CD8-positive, alpha-beta memory T cell (primary cell): ENCODE measurements at regions not wholly inside any gene's neighbourhood (a gene's known extent, or its start where the extent isn't known, plus 50 kb on each side); places are given as distances from the start of the nearest gene placed in this dataset.

Experiments used
- CTCF ChIA-PET: fragments of 350-600 bp; sonication (Branson Sonifier 250); formaldehyde crosslinking; loops from one replicate; lab custom pipeline; 2021; ENCODE audit warnings: antibody characterized with exemption; lab: Charles Lee
- POLR2A ChIA-PET: fragments of 350-600 bp; sonication (Branson Sonifier 250); formaldehyde crosslinking; loops from one replicate; lab custom pipeline; 2021; ENCODE audit warnings: antibody characterized with exemption; lab: Charles Lee
- DNase-seq, 5 donors: peaks; one replicate each; pipeline versions ENCODE4 v3.0.0 to v3.0.0-alpha.2; 2020 to 2022; ENCODE audit warnings: mixed read lengths in 1 of 5
- H3K27ac ChIP-seq: one replicate; pipeline ENCODE4 v1.7.0; 2013; ENCODE audit warnings: low read depth, mild to moderate bottlenecking, low read length, moderate library complexity
- H3K27me3 ChIP-seq: 2 replicates; pipeline ENCODE4 v1.7.0; 2013; ENCODE audit warnings: low read length, mild to moderate bottlenecking; ENCODE audit not compliant: insufficient read depth, poor library complexity, severe bottlenecking
- H3K36me3 ChIP-seq: 2 replicates; pipeline ENCODE4 v1.7.0; 2013; ENCODE audit warnings: mild to moderate bottlenecking, low read length, moderate library complexity; ENCODE audit not compliant: insufficient read depth
- H3K4me1 ChIP-seq: 2 replicates; pipeline ENCODE4 v1.7.0; 2013; ENCODE audit warnings: mild to moderate bottlenecking, low read length, moderate library complexity; ENCODE audit not compliant: insufficient read depth
- H3K4me3 ChIP-seq: 2 replicates; pipeline ENCODE4 v1.7.0; 2013; ENCODE audit warnings: mild to moderate bottlenecking, low read length
- H3K9me3 ChIP-seq: 2 replicates; pipeline ENCODE4 v1.7.0; 2013; ENCODE audit warnings: mild to moderate bottlenecking, low read length
- H3K27ac Mint-ChIP-seq, 8 donors: one replicate each; pipeline ENCODE4 v1.8.0; 2020 to 2021; ENCODE audit warnings: mixed read lengths in 8 of 8, mild to moderate bottlenecking in 6 of 8, inconsistent platforms in 3 of 8, moderate library complexity in 3 of 8
- H3K27me3 Mint-ChIP-seq, 2 donors: one replicate each; pipeline ENCODE4 v1.8.0; 2020 to 2021; ENCODE audit warnings: mixed read lengths in 2 of 2, mild to moderate bottlenecking in 1 of 2, moderate library complexity in 1 of 2
- H3K36me3 Mint-ChIP-seq, 3 donors: one replicate each; pipeline ENCODE4 v1.8.0; 2020 to 2021; ENCODE audit warnings: mixed read lengths in 3 of 3, inconsistent platforms in 1 of 3, mild to moderate bottlenecking in 1 of 3
- H3K4me1 Mint-ChIP-seq, 3 donors: one replicate each; pipeline ENCODE4 v1.8.0; 2020 to 2021; ENCODE audit warnings: mixed read lengths in 3 of 3, inconsistent platforms in 1 of 3, mild to moderate bottlenecking in 1 of 3
- H3K4me3 Mint-ChIP-seq, 7 donors: one replicate each; pipeline ENCODE4 v1.8.0; 2020 to 2021; ENCODE audit warnings: mixed read lengths in 7 of 7, mild to moderate bottlenecking in 6 of 7, moderate library complexity in 4 of 7, inconsistent platforms in 2 of 7
- H3K9me3 Mint-ChIP-seq, 5 donors: one replicate each; pipeline ENCODE4 v1.8.0; 2020 to 2022; ENCODE audit warnings: mixed read lengths in 5 of 5, mild to moderate bottlenecking in 3 of 5, moderate library complexity in 2 of 5, inconsistent platforms in 1 of 5

DNA sequence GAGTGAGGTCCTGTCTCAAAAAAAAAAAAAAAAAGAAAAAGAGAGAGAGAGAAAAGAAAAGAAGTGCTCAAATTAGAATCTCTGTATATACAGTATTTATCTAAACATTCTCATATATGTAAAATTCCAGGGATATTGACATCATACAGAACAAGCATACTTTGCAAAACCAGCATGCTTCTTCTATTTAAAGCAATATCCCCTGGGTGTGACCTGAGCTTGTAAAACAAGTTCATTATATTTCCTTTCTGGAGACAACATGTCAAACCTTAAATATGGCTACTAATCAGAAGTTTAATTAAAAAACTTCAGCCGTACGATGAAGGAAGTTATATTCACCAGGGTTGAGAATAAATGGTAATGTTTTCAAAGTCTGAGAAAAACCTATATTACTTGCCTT lies 175.8 kb upstream of the HMGA2 start:
- Mint-ChIP-seq H3K36me3 (no peaks in the 10 kb centered on the region), H3K4me1 (no peaks in the 10 kb centered on the region), H3K4me3 (no peak overlapping the region), H3K27me3 (no peaks in the 10 kb centered on the region), H3K9me3 (peaks cover 0 to 2% (median 0%) of the 10 kb centered on the region in 5 donors), H3K27ac (no peak overlapping the region)
- no peaks in the 10 kb centered on the region for H3K9me3 ChIP-seq
- CTCF ChIA-PET, result no interaction called here
- H3K27ac ChIP-seq, result no peak overlapping the region
- POLR2A ChIA-PET, result no interaction called here
- no peaks in the 10 kb centered on the region for H3K4me1 ChIP-seq
- H3K4me3 ChIP-seq, result no peak overlapping the region
- DNase-seq, result no peak
- H3K36me3 ChIP-seq, result no peaks in the 10 kb centered on the region
- no peaks in the 10 kb centered on the region for H3K27me3 ChIP-seq

DNA sequence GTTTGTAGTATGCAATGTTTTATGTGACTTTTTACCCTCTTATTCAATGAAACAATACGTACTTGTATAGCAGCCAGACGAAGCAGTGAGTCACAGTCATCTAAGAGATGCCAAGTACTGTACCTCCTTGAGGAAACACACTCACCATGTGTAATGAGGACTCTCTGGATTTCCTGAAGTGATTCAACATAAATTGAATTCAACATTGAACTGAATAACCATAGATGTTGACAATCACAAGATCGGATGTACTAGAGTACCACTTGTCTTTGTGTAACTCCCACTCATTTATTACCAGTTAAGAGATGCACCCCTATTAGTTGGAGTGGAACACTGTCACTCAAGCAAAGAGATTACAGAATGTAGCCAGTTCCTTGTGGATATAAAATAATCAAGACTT lies 175.2 kb upstream of the HMGA2 start:
- no peaks in the 10 kb centered on the region for H3K4me1 ChIP-seq
- DNase-seq, result no peak
- ChIA-PET CTCF (no interaction called here), POLR2A (no interaction called here)
- H3K27me3 ChIP-seq, result no peaks in the 10 kb centered on the region
- H3K27ac ChIP-seq, result no peak overlapping the region
- no peaks in the 10 kb centered on the region for H3K27me3 Mint-ChIP-seq
- H3K4me3 ChIP-seq, result no peak overlapping the region
- no peak overlapping the region for H3K4me3 Mint-ChIP-seq
- H3K36me3 Mint-ChIP-seq, result no peaks in the 10 kb centered on the region
- no peaks in the 10 kb centered on the region for H3K9me3 ChIP-seq
- H3K9me3 Mint-ChIP-seq, result peaks cover 0 to 2% (median 0%) of the 10 kb centered on the region in 5 donors
- H3K4me1 Mint-ChIP-seq, result no peaks in the 10 kb centered on the region
- H3K27ac Mint-ChIP-seq, result no peak overlapping the region
- H3K36me3 ChIP-seq, result no peaks in the 10 kb centered on the region

DNA sequence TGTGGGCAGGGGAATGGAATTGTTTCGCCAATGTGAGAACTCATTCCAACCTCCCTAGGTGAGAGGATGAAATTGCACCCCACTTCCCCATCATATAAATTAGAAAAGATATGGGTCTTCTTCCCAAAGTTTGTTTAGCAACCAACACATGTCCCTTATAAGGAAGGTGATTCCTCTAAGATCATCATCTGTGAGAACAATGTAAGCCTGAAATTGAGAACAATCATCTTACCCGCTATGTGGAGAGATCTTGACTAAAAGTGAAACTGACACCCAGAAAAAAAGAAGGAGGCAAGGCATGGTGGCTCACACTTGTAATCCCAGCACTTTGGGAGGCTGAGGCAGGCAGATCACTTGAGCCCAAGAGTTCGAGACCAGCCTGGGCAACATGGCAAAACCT lies 173.2 kb upstream of the HMGA2 start:
- H3K36me3 Mint-ChIP-seq, result no peaks in the 10 kb centered on the region
- Histone ChIP-seq H3K36me3 (no peaks in the 10 kb centered on the region), H3K4me3 (no peak overlapping the region), H3K9me3 (no peaks in the 10 kb centered on the region), H3K27ac (no peak overlapping the region), H3K27me3 (no peaks in the 10 kb centered on the region), H3K4me1 (no peaks in the 10 kb centered on the region)
- H3K4me1 Mint-ChIP-seq, result no peaks in the 10 kb centered on the region
- no peak overlapping the region for H3K27ac Mint-ChIP-seq
- no peak overlapping the region for H3K4me3 Mint-ChIP-seq
- H3K9me3 Mint-ChIP-seq, result peaks cover 0 to 2% (median 0%) of the 10 kb centered on the region in 5 donors
- CTCF ChIA-PET, result no interaction called here
- POLR2A ChIA-PET, result no interaction called here
- DNase-seq, result no peak
- no peaks in the 10 kb centered on the region for H3K27me3 Mint-ChIP-seq

DNA sequence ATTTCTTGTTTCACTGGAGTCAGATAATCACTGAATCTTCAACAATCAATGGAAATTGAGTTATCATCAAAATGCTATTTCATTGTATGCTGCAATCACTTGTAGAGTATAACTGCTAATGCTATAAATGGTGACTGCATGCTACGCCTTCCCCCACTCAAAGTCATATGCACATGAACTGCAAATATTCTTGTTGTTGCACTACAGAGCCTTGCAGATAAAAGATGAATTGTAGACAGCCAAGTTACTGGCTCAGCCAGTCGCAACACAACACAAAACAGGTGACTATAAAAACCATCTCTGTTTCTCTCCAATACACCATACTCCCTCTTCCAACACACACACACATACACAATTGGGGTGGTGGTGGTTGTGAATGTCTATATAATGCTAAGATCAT lies 171.0 kb upstream of the HMGA2 start:
- no peak overlapping the region for H3K4me3 Mint-ChIP-seq
- H3K27ac Mint-ChIP-seq, result no peak overlapping the region
- Histone ChIP-seq H3K4me3 (no peak overlapping the region), H3K9me3 (no peaks in the 10 kb centered on the region), H3K27me3 (no peaks in the 10 kb centered on the region), H3K27ac (no peak overlapping the region), H3K36me3 (no peaks in the 10 kb centered on the region), H3K4me1 (no peaks in the 10 kb centered on the region)
- H3K4me1 Mint-ChIP-seq, result no peaks in the 10 kb centered on the region
- DNase-seq, result no peak
- peaks cover 0 to 2% (median 0%) of the 10 kb centered on the region in 5 donors for H3K9me3 Mint-ChIP-seq
- no peaks in the 10 kb centered on the region for H3K36me3 Mint-ChIP-seq
- POLR2A ChIA-PET, result no interaction called here
- CTCF ChIA-PET, result no interaction called here
- peaks cover 0 to under 1% of the 10 kb centered on the region in 2 donors for H3K27me3 Mint-ChIP-seq

DNA sequence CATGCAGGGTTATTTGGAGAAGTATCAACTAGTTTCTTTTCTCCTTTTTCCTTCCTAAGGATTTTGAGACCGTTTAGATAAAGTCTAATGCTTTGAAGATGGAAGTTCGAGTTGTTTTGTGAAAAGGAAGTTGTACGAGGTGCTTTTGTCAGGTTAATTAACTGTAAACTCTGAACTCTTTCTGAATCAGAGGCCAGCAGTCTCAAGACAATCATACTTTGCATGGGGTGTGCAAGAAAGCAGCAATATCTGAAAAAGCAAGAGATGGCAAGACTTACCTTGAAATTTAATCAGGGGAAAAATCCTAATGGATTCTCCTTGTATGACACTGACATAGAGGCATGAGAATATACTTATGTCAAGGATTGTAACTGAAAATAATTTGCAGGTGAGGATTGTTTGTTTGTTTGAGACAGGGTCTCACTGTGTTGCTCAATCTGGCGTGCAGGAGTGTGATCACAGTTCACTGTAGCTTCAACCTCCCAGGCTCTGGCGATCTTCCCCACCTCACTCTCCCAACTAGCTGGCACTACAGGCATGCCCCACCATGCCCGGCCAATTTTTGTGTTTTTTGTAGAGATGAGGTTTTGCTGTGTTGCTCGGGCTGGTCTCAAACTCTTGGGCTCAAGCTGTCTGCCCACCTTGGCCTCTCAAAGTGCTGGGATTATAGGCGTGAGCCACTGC lies 170.2 kb upstream of the HMGA2 start:
- CTCF ChIA-PET, result no interaction called here
- Mint-ChIP-seq H3K9me3 (peaks cover 0 to 2% (median 0%) of the 10 kb centered on the region in 5 donors), H3K36me3 (no peaks in the 10 kb centered on the region), H3K4me3 (no peak overlapping the region), H3K4me1 (no peaks in the 10 kb centered on the region), H3K27ac (no peak overlapping the region), H3K27me3 (peaks cover 0 to 4% of the 10 kb centered on the region in 2 donors)
- no peaks in the 10 kb centered on the region for H3K36me3 ChIP-seq
- no peak overlapping the region for H3K4me3 ChIP-seq
- no peaks in the 10 kb centered on the region for H3K9me3 ChIP-seq
- DNase-seq, result no peak
- no peak overlapping the region for H3K27ac ChIP-seq
- H3K27me3 ChIP-seq, result no peaks in the 10 kb centered on the region
- no peaks in the 10 kb centered on the region for H3K4me1 ChIP-seq
- POLR2A ChIA-PET, result no interaction called here

DNA sequence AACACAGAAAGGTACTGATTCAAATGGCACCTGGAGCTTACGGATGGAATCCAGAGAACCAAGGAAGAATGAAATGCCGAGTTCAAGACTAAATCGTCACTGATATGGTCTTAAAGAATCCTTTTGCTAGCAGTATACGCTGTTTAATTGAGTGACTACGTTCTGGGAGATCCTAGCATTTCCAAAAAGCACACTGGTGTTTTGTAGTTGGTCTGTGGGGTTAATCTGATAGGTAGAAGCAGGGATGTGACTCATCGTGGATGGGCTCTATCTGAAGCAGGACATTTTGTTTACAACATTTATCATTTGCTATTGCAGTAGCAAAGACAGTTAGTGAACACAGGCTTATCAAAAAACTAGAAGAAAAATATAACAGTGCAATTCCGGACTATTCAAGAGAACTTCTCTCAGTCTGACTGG lies 169.2 kb upstream of the HMGA2 start:
- Histone ChIP-seq H3K27me3 (no peaks in the 10 kb centered on the region), H3K4me3 (no peak overlapping the region), H3K27ac (no peak overlapping the region), H3K36me3 (no peaks in the 10 kb centered on the region), H3K9me3 (no peaks in the 10 kb centered on the region), H3K4me1 (no peaks in the 10 kb centered on the region)
- Mint-ChIP-seq H3K36me3 (no peaks in the 10 kb centered on the region), H3K4me3 (no peak overlapping the region), H3K27me3 (peaks cover 3 to 4% of the 10 kb centered on the region in 2 donors), H3K4me1 (no peaks in the 10 kb centered on the region), H3K27ac (no peak overlapping the region), H3K9me3 (peaks cover 0 to 2% (median 0%) of the 10 kb centered on the region in 5 donors)
- POLR2A ChIA-PET, result no interaction called here
- CTCF ChIA-PET, result no interaction called here
- no peak for DNase-seq

DNA sequence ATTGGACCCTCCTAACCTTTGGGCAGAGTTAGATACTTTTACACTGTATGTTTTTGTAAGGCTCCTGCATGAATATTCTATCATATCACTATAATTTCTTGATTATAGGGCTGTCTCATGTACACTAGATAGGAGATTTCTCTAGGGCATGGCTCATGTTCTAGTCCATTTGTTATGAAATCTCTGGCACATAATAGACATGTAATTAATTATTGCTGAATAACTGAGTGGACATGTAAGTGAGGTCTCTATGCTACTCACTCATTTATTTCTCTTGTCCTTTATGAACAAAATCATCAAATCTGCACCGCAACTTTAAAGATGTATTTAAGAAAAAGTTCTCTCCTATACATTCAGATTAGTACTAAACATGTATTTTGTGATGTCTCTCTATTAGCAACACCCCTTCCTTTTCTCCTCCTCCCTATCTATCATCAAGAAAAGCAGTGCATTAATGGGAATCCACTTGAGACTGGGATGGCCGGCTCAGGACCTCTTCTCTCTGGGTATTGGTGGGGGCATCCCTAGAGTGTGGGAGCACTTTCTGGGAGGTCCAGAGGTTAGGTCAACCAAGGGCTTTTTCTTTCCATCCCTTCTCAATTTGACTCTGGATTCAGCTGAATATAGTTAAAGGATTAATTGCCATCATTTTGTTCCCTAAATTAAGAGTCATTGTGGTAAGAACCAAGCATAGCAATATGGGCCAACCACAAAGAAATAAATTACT lies 168.0 kb upstream of the HMGA2 start:
- Histone ChIP-seq H3K36me3 (no peaks in the 10 kb centered on the region), H3K4me3 (no peak overlapping the region), H3K4me1 (no peaks in the 10 kb centered on the region), H3K9me3 (no peaks in the 10 kb centered on the region), H3K27ac (no peak overlapping the region), H3K27me3 (no peaks in the 10 kb centered on the region)
- no peak for DNase-seq
- CTCF ChIA-PET, result no interaction called here
- POLR2A ChIA-PET, result no interaction called here
- Mint-ChIP-seq H3K4me1 (no peaks in the 10 kb centered on the region), H3K36me3 (no peaks in the 10 kb centered on the region), H3K27me3 (peaks cover 3 to 4% of the 10 kb centered on the region in 2 donors), H3K27ac (no peak overlapping the region), H3K4me3 (no peak overlapping the region), H3K9me3 (peaks cover 0 to 2% (median 0%) of the 10 kb centered on the region in 5 donors)

DNA sequence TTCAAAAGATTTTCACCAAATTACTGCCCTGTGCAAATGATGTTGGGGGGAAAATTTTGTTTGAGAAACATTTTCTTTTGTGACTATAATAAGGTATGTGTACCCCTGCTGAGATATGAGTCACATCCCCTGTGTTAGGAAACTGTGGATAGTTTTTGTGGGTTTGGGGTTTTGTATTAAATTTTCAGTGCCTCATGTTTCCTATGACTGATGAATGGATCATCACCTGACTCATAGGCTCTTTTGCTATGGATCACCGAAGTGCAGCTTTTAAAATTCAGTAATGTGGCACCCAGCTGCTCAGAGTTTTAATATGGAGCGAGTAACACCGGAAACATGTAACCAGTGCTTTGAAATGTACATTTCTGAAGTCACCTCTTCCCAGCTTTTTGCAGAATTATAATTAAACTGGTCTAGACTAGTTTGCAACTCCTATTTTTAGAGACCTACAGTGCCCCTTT lies 167.4 kb upstream of the HMGA2 start:
- Mint-ChIP-seq H3K27ac (no peak overlapping the region), H3K4me3 (no peak overlapping the region), H3K4me1 (no peaks in the 10 kb centered on the region), H3K9me3 (peaks cover 0 to 2% (median 0%) of the 10 kb centered on the region in 5 donors), H3K27me3 (peaks cover 3 to 4% of the 10 kb centered on the region in 2 donors), H3K36me3 (no peaks in the 10 kb centered on the region)
- ChIA-PET POLR2A (no interaction called here), CTCF (no interaction called here)
- no peak overlapping the region for H3K27ac ChIP-seq
- H3K4me3 ChIP-seq, result no peak overlapping the region
- H3K27me3 ChIP-seq, result no peaks in the 10 kb centered on the region
- no peaks in the 10 kb centered on the region for H3K9me3 ChIP-seq
- DNase-seq, result no peak
- H3K36me3 ChIP-seq, result no peaks in the 10 kb centered on the region
- H3K4me1 ChIP-seq, result no peaks in the 10 kb centered on the region
